ENCODE measurements at regions not wholly inside any gene's neighbourhood (a gene's known extent, or its start where the extent isn't known, plus 50 kb on each side); places are given as distances from the start of the nearest gene placed in this dataset.
"Not testable (repeated sequence)": the region's sequence is repeated elsewhere in the genome, so short reads cannot be mapped to it uniquely, and the experiment has no call there.

GRCh38 chr2:203626247-203626646, 80.2 kb upstream of the CD28 start:
- not testable (repeated sequence) for TF ChIP-seq EZH2 (IDR thresholded peaks at IDR 0.05; ENCODE audit: borderline replicate concordance, low read depth, low read length, poor library complexity, severe bottlenecking); CTCF (conservative IDR thresholded peaks at IDR 0.05; ENCODE audit: low read depth, low read length)
